IgD-negative memory B cell (primary cell): ENCODE measurements at regions not wholly inside any gene's neighbourhood (a gene's known extent, or its start where the extent isn't known, plus 50 kb on each side); places are given as distances from the start of the nearest gene placed in this dataset.
"Not testable (repeated sequence)": the region's sequence is repeated elsewhere in the genome, so short reads cannot be mapped to it uniquely, and the experiment has no call there.

Experiments
- H3K27ac Mint-ChIP-seq, 3 donors: one replicate each; pipeline ENCODE4 v1.8.0; 2020 to 2022; ENCODE audit warnings: mild to moderate bottlenecking in 3 of 3, mixed read lengths in 3 of 3, moderate library complexity in 1 of 3
- H3K27me3 Mint-ChIP-seq: one replicate; pipeline ENCODE4 v1.8.0; 2021; ENCODE audit warnings: mixed read lengths
- H3K36me3 Mint-ChIP-seq: one replicate; pipeline ENCODE4 v1.8.0; 2020; ENCODE audit warnings: mild to moderate bottlenecking, mixed read lengths
- H3K4me1 Mint-ChIP-seq, 3 donors: one replicate each; pipeline ENCODE4 v1.8.0; 2020 to 2022; ENCODE audit warnings: mixed read lengths in 3 of 3, mild to moderate bottlenecking in 1 of 3
- H3K4me3 Mint-ChIP-seq, 4 donors: one replicate each; pipeline ENCODE4 v1.8.0; 2020 to 2022; ENCODE audit warnings: mild to moderate bottlenecking in 4 of 4, mixed read lengths in 4 of 4, moderate library complexity in 3 of 4
- H3K9me3 Mint-ChIP-seq, 3 donors: one replicate each; pipeline ENCODE4 v1.8.0; 2020 to 2021; ENCODE audit warnings: mixed read lengths in 3 of 3, mild to moderate bottlenecking in 1 of 3

- no peak overlapping the region for H3K4me3 Mint-ChIP-seq
- H3K27me3 Mint-ChIP-seq = no peaks in the 10 kb centered on the region
- no peak overlapping the region for H3K27ac Mint-ChIP-seq
- H3K36me3 Mint-ChIP-seq = no peaks in the 10 kb centered on the region
- H3K9me3 Mint-ChIP-seq = peaks cover 0 to 3% (median 0%) of the 10 kb centered on the region in 3 donors
- no peaks in the 10 kb centered on the region for H3K4me1 Mint-ChIP-seq
Measured at GRCh38 chr2:193101591-193101990, 906.9 kb upstream of the TMEFF2 start.

GRCh38 chr2:193088026-193088425 is 893.3 kb upstream of the TMEFF2 start:
- H3K36me3 Mint-ChIP-seq = no peaks in the 10 kb centered on the region
- no peaks in the 10 kb centered on the region for H3K27me3 Mint-ChIP-seq
- peaks cover 0 to 2% (median 0%) of the 10 kb centered on the region in 3 donors for H3K9me3 Mint-ChIP-seq
- H3K4me3 Mint-ChIP-seq = no peak overlapping the region
- no peaks in the 10 kb centered on the region for H3K4me1 Mint-ChIP-seq
- H3K27ac Mint-ChIP-seq = no peak overlapping the region

GRCh38 chr2:193076995-193077394 is 882.3 kb upstream of the TMEFF2 start:
- H3K27ac Mint-ChIP-seq = no peak overlapping the region
- H3K4me1 Mint-ChIP-seq = no peaks in the 10 kb centered on the region
- no peaks in the 10 kb centered on the region for H3K27me3 Mint-ChIP-seq
- peaks cover 1% of the 10 kb centered on the region for H3K36me3 Mint-ChIP-seq
- H3K4me3 Mint-ChIP-seq = no peak overlapping the region
- peaks cover 0 to 4% (median 2%) of the 10 kb centered on the region in 3 donors for H3K9me3 Mint-ChIP-seq

GRCh38 chr2:193074933-193075332 is 880.2 kb upstream of the TMEFF2 start:
- Mint-ChIP-seq H3K4me1 (no peaks in the 10 kb centered on the region), H3K9me3 (peaks cover 2 to 11% (median 2%) of the 10 kb centered on the region in 3 donors), H3K36me3 (peaks cover 1% of the 10 kb centered on the region), H3K27me3 (no peaks in the 10 kb centered on the region), H3K27ac (no peak overlapping the region), H3K4me3 (no peak overlapping the region)

GRCh38 chr2:193072647-193073046 is 877.9 kb upstream of the TMEFF2 start:
- no peaks in the 10 kb centered on the region for H3K27me3 Mint-ChIP-seq
- H3K4me1 Mint-ChIP-seq = no peaks in the 10 kb centered on the region
- peaks cover 2 to 11% (median 4%) of the 10 kb centered on the region in 3 donors for H3K9me3 Mint-ChIP-seq
- no peak overlapping the region for H3K27ac Mint-ChIP-seq
- H3K36me3 Mint-ChIP-seq = peaks cover 1% of the 10 kb centered on the region
- H3K4me3 Mint-ChIP-seq = no peak overlapping the region

- H3K4me1 Mint-ChIP-seq, H3K9me3 Mint-ChIP-seq, H3K27me3 Mint-ChIP-seq, H3K4me3 Mint-ChIP-seq, H3K36me3 Mint-ChIP-seq, H3K27ac Mint-ChIP-seq: not testable (repeated sequence)
Measured at GRCh38 chr2:193025556-193025955, 830.8 kb upstream of the TMEFF2 start.

- Mint-ChIP-seq H3K9me3 (peaks cover 3 to 10% (median 9%) of the 10 kb centered on the region in 3 donors), H3K27ac (no peak overlapping the region), H3K4me1 (no peaks in the 10 kb centered on the region), H3K4me3 (no peak overlapping the region), H3K36me3 (no peaks in the 10 kb centered on the region), H3K27me3 (no peaks in the 10 kb centered on the region)
Measured at GRCh38 chr2:193024791-193025190, 830.1 kb upstream of the TMEFF2 start.

- no peaks in the 10 kb centered on the region for H3K4me1 Mint-ChIP-seq
- no peak overlapping the region for H3K27ac Mint-ChIP-seq
- H3K27me3 Mint-ChIP-seq = no peaks in the 10 kb centered on the region
- H3K9me3 Mint-ChIP-seq = no peaks in the 10 kb centered on the region
- no peaks in the 10 kb centered on the region for H3K36me3 Mint-ChIP-seq
- no peak overlapping the region for H3K4me3 Mint-ChIP-seq
Measured at GRCh38 chr2:193011870-193012269, 817.1 kb upstream of the TMEFF2 start.

GRCh38 chr2:192993059-192993458 is 798.3 kb upstream of the TMEFF2 start:
- H3K36me3 Mint-ChIP-seq = no peaks in the 10 kb centered on the region
- H3K27me3 Mint-ChIP-seq = no peaks in the 10 kb centered on the region
- no peak overlapping the region for H3K4me3 Mint-ChIP-seq
- peaks cover 0 to 7% (median 1%) of the 10 kb centered on the region in 3 donors for H3K9me3 Mint-ChIP-seq
- no peak overlapping the region for H3K27ac Mint-ChIP-seq
- no peaks in the 10 kb centered on the region for H3K4me1 Mint-ChIP-seq

- no peaks in the 10 kb centered on the region for H3K27me3 Mint-ChIP-seq
- H3K9me3 Mint-ChIP-seq = no peaks in the 10 kb centered on the region
- H3K4me1 Mint-ChIP-seq = no peaks in the 10 kb centered on the region
- no peaks in the 10 kb centered on the region for H3K36me3 Mint-ChIP-seq
- no peak overlapping the region for H3K4me3 Mint-ChIP-seq
- no peak overlapping the region for H3K27ac Mint-ChIP-seq
Measured at GRCh38 chr2:192983173-192983572, 788.4 kb upstream of the TMEFF2 start.

- H3K36me3 Mint-ChIP-seq = no peaks in the 10 kb centered on the region
- no peaks in the 10 kb centered on the region for H3K27me3 Mint-ChIP-seq
- H3K27ac Mint-ChIP-seq = no peak overlapping the region
- H3K9me3 Mint-ChIP-seq = no peaks in the 10 kb centered on the region
- no peaks in the 10 kb centered on the region for H3K4me1 Mint-ChIP-seq
- no peak overlapping the region for H3K4me3 Mint-ChIP-seq
Measured at GRCh38 chr2:192978395-192978794, 783.7 kb upstream of the TMEFF2 start.

- H3K4me3 Mint-ChIP-seq = no peak overlapping the region
- H3K36me3 Mint-ChIP-seq = no peaks in the 10 kb centered on the region
- H3K27ac Mint-ChIP-seq = no peak overlapping the region
- H3K4me1 Mint-ChIP-seq = no peaks in the 10 kb centered on the region
- no peaks in the 10 kb centered on the region for H3K9me3 Mint-ChIP-seq
- H3K27me3 Mint-ChIP-seq = no peaks in the 10 kb centered on the region
Measured at GRCh38 chr2:192971981-192972380, 777.2 kb upstream of the TMEFF2 start.

- H3K4me1 Mint-ChIP-seq = no peaks in the 10 kb centered on the region
- H3K27me3 Mint-ChIP-seq = no peaks in the 10 kb centered on the region
- no peaks in the 10 kb centered on the region for H3K9me3 Mint-ChIP-seq
- no peaks in the 10 kb centered on the region for H3K36me3 Mint-ChIP-seq
- no peak overlapping the region for H3K27ac Mint-ChIP-seq
- no peak overlapping the region for H3K4me3 Mint-ChIP-seq
Measured at GRCh38 chr2:192969055-192969454, 774.3 kb upstream of the TMEFF2 start.

- H3K36me3 Mint-ChIP-seq = no peaks in the 10 kb centered on the region
- H3K9me3 Mint-ChIP-seq = peaks cover 0 to 2% (median 0%) of the 10 kb centered on the region in 3 donors
- no peak overlapping the region for H3K27ac Mint-ChIP-seq
- H3K4me1 Mint-ChIP-seq = no peaks in the 10 kb centered on the region
- H3K4me3 Mint-ChIP-seq = no peak overlapping the region
- no peaks in the 10 kb centered on the region for H3K27me3 Mint-ChIP-seq
Measured at GRCh38 chr2:192960945-192961344, 766.2 kb upstream of the TMEFF2 start.

- not testable (repeated sequence) for H3K9me3 Mint-ChIP-seq, H3K4me1 Mint-ChIP-seq, H3K36me3 Mint-ChIP-seq, H3K4me3 Mint-ChIP-seq, H3K27me3 Mint-ChIP-seq, H3K27ac Mint-ChIP-seq
Measured at GRCh38 chr2:192958615-192959014, 763.9 kb upstream of the TMEFF2 start.

GRCh38 chr2:192957425-192957824 is 762.7 kb upstream of the TMEFF2 start:
- Mint-ChIP-seq H3K4me1 (no peaks in the 10 kb centered on the region), H3K36me3 (no peaks in the 10 kb centered on the region), H3K4me3 (no peak overlapping the region), H3K27me3 (no peaks in the 10 kb centered on the region), H3K9me3 (peaks cover 0 to 2% (median 2%) of the 10 kb centered on the region in 3 donors), H3K27ac (no peak overlapping the region)

GRCh38 chr2:192953116-192953515 is 758.4 kb upstream of the TMEFF2 start:
- Mint-ChIP-seq H3K36me3 (no peaks in the 10 kb centered on the region), H3K9me3 (peaks cover 0 to 2% (median 0%) of the 10 kb centered on the region in 3 donors), H3K4me3 (no peak overlapping the region), H3K4me1 (no peaks in the 10 kb centered on the region), H3K27ac (no peak overlapping the region), H3K27me3 (no peaks in the 10 kb centered on the region)
